ENCODE measurements at regions not wholly inside any gene's neighbourhood (a gene's known extent, or its start where the extent isn't known, plus 50 kb on each side); places are given as distances from the start of the nearest gene placed in this dataset.

DNA sequence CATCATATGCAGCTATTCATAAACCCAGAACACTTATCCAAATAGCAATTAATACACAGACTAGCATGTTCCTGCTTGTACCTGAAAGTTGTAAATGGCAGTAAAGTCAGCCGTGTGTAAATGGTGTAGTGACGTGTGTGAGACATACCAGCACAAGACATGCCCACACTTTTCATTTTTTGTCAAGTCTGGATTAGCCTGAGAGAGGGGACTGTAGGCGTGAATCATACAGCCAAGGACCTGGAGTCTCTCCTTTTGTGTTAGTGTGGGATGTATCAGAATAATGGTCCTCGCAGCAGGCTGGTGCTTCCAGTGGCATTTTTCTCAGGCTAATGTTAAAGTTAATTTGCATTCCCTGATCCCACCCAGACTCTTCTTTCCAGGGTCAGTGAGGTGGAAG is 116.8 kb upstream of the BMAL1 start:
- H3K4me3 Mint-ChIP-seq = no peak overlapping the region

DNA sequence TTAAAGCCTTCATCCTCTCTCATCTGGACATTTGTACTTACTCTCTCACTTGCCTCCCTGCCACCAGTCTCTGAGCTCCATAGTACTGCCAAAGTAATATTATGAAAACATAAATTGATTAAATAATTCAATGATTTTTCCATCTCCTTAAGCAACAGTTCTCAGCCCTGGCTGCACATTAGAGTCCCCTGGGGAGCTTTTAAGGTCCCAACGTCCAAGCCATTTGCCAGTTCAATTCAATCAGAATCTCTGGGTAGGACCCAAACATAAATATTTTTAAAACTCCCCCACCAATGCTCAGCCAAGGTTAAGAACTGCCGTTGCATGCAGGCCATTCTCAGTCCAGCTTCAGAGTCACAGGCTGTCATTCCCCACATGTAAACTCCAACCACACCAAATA is 114.4 kb upstream of the BMAL1 start:
- H3K27me3 Mint-ChIP-seq (ENCODE audit: low read depth) = peaks cover 5% of the 10 kb centered on the region
- H3K4me1 Mint-ChIP-seq = no peaks in the 10 kb centered on the region
- H3K4me3 Mint-ChIP-seq = no peak overlapping the region
- no peak overlapping the region for H3K27ac Mint-ChIP-seq
- TF ChIP-seq, protein P1, sequence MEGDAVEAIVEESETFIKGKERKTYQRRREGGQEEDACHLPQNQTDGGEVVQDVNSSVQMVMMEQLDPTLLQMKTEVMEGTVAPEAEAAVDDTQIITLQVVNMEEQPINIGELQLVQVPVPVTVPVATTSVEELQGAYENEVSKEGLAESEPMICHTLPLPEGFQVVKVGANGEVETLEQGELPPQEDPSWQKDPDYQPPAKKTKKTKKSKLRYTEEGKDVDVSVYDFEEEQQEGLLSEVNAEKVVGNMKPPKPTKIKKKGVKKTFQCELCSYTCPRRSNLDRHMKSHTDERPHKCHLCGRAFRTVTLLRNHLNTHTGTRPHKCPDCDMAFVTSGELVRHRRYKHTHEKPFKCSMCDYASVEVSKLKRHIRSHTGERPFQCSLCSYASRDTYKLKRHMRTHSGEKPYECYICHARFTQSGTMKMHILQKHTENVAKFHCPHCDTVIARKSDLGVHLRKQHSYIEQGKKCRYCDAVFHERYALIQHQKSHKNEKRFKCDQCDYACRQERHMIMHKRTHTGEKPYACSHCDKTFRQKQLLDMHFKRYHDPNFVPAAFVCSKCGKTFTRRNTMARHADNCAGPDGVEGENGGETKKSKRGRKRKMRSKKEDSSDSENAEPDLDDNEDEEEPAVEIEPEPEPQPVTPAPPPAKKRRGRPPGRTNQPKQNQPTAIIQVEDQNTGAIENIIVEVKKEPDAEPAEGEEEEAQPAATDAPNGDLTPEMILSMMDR (IDR thresholded peaks at IDR 0.05; ENCODE audit: unreplicated experiment in 3 of 3) = no peak
- H3K9me3 Mint-ChIP-seq = peaks cover 2% of the 10 kb centered on the region
- no peaks in the 10 kb centered on the region for H3K36me3 Mint-ChIP-seq (ENCODE audit: low read depth)

More for the DNA sequence above, 116.8 kb upstream of the BMAL1 start:
- Mint-ChIP-seq H3K27me3 (ENCODE audit: low read depth) (no peaks in the 10 kb centered on the region), H3K36me3 (ENCODE audit: low read depth) (no peaks in the 10 kb centered on the region), H3K4me1 (no peaks in the 10 kb centered on the region), H3K27ac (no peak overlapping the region), H3K9me3 (peaks cover 13% of the 10 kb centered on the region)
- TF ChIP-seq, protein P1 (IDR thresholded peaks at IDR 0.05; ENCODE audit: unreplicated experiment in 3 of 3) = no peak

GRCh38 chr11:13166036-13166435 is 111.6 kb upstream of the BMAL1 start:
- no peak overlapping the region for H3K4me3 Mint-ChIP-seq
- TF ChIP-seq, protein P1 (IDR thresholded peaks at IDR 0.05; ENCODE audit: unreplicated experiment in 3 of 3) = no peak
- peaks cover 5% of the 10 kb centered on the region for H3K27me3 Mint-ChIP-seq (ENCODE audit: low read depth)
- H3K4me1 Mint-ChIP-seq = no peaks in the 10 kb centered on the region
- no peak overlapping the region for H3K27ac Mint-ChIP-seq
- H3K9me3 Mint-ChIP-seq = no peaks in the 10 kb centered on the region
- no peaks in the 10 kb centered on the region for H3K36me3 Mint-ChIP-seq (ENCODE audit: low read depth)

GRCh38 chr11:13168271-13168670 is 109.3 kb upstream of the BMAL1 start:
- TF ChIP-seq, protein P1 (IDR thresholded peaks at IDR 0.05; ENCODE audit: unreplicated experiment in 3 of 3) = no peak
- H3K4me1 Mint-ChIP-seq = no peaks in the 10 kb centered on the region
- H3K27ac Mint-ChIP-seq = no peak overlapping the region
- H3K9me3 Mint-ChIP-seq = no peaks in the 10 kb centered on the region
- no peak overlapping the region for H3K4me3 Mint-ChIP-seq
- H3K36me3 Mint-ChIP-seq (ENCODE audit: low read depth) = no peaks in the 10 kb centered on the region
- H3K27me3 Mint-ChIP-seq (ENCODE audit: low read depth) = peaks cover 9% of the 10 kb centered on the region

DNA sequence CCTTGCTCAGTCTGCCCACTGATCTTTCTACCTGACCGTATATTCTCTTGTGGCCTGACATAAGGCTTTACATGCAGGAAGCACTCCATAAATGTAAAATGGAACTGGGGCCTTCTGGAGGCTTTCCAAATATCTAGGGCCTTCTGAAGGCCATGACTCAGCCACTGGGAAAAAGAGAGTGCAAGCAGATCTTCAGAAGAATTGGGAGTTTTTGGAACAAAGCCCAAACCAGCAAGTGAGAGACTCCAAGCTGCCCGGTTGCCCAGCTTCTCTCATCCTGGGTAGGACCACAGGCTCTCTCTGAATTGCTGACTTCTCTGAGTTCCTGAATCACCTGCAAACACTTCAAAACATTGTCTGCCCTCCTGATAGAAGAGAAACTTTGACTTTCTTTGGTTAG is 107.9 kb upstream of the BMAL1 start:
- Mint-ChIP-seq H3K27me3 (ENCODE audit: low read depth) (peaks cover 12% of the 10 kb centered on the region), H3K36me3 (ENCODE audit: low read depth) (no peaks in the 10 kb centered on the region), H3K4me3 (no peak overlapping the region), H3K27ac (no peak overlapping the region), H3K4me1 (no peaks in the 10 kb centered on the region), H3K9me3 (no peaks in the 10 kb centered on the region)
- TF ChIP-seq, protein P1 (IDR thresholded peaks at IDR 0.05; ENCODE audit: unreplicated experiment in 3 of 3) = no peak

DNA sequence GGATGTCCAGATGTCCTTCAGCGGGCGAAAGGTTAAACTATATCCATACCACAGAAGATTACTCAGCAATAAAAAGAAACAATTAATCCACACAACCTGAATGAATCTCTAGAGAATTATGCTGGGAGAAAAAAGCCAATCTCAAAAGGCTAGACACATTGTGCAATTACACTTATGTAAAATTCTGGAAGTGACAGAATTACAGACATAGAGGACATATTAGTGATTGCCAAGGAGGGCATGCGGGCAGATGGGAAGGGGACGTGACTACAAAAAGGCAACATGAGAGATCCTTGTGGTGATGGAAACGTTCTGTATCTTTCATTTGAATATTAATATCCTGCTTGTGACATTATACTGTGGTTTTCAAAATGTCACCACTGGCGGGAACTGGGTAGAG is 103.5 kb upstream of the BMAL1 start:
- Mint-ChIP-seq H3K27me3 (ENCODE audit: low read depth) (peaks cover 11% of the 10 kb centered on the region), H3K4me3 (no peak overlapping the region), H3K36me3 (ENCODE audit: low read depth) (no peaks in the 10 kb centered on the region), H3K27ac (no peak overlapping the region), H3K9me3 (no peaks in the 10 kb centered on the region), H3K4me1 (no peaks in the 10 kb centered on the region)
- TF ChIP-seq, protein P1 (IDR thresholded peaks at IDR 0.05; ENCODE audit: unreplicated experiment in 3 of 3) = no peak

Data from nephron (organoid).